K562 (cell line): ENCODE measurements at regions not wholly inside any gene's neighbourhood (a gene's known extent, or its start where the extent isn't known, plus 50 kb on each side); places are given as distances from the start of the nearest gene placed in this dataset.

ENCODE experiments used
- ATAC-seq: fragments of 200-7000 bp; cut with Tn5 transposase; 3 replicates; pipeline ENCODE4 v1.9.1; 2020; ENCODE audit warnings: moderate library complexity
- BruUV-seq: library from RNA; stranded (reverse); fragments of 400-500 nt; replicated peaks from 2 replicates; lab custom pipeline; 2021; lab: Mats Ljungman, UMichigan
- CTCF ChIA-PET: fragments of 300-600 bp; formaldehyde crosslinking; extraction: SDS; loops from one replicate; lab custom pipeline; 2021; ENCODE audit warnings: low intra/inter-chr PET ratio; lab: Yijun Ruan, JAX
- POLR2A ChIA-PET: fragments of 300-600, 350-650 bp; sonication (Branson Sonifier 250); formaldehyde crosslinking; extraction: SDS; loops from one replicate; lab custom pipeline; 2021; ENCODE audit warnings: antibody characterized with exemption, inconsistent platforms; lab: Yijun Ruan, JAX
- DNase-seq, 4 experiments: peaks; one replicate each; pipeline versions ENCODE4 v3.0.0 to v3.0.0-alpha.2; 2011 to 2018; ENCODE audit warnings: low spot score in 3 of 4, mixed read lengths in 3 of 4; ENCODE audit errors: extremely low read depth in 1 of 4
- FAIRE-seq: peaks from 2 replicates; lab custom pipeline; 2011; peaks lifted over from hg19 to GRCh38; lab: Jason Lieb, UNC
- H2AFZ ChIP-seq: 2 replicates; pipeline ENCODE4 v1.6.0; 2011; ENCODE audit warnings: low read depth, low read length, control low read depth, inconsistent platforms
- H3K27ac ChIP-seq: fragments of 200-600 bp; 3 replicates; pipeline ENCODE4 v1.8.0; 2011; ENCODE audit warnings: low read depth, mild to moderate bottlenecking, control low read depth, inconsistent platforms, low read length, moderate library complexity, mixed read lengths; ENCODE audit errors: extremely low read depth
- H3K27me3 ChIP-seq, 2 experiments: fragments of 300-600 bp in 1 of 2; 2 replicates in 1 of 2; 3 replicates in 1 of 2; pipeline versions ENCODE4 v1.6.0 to v1.8.0; 2011; ENCODE audit warnings: inconsistent platforms in 2 of 2, low read length in 2 of 2, mild to moderate bottlenecking in 1 of 2, mixed read lengths in 1 of 2, moderate library complexity in 1 of 2; ENCODE audit not compliant: control insufficient read depth in 2 of 2, insufficient read depth in 2 of 2
- H3K36me3 ChIP-seq: fragments of 300-600 bp; 3 replicates; pipeline ENCODE4 v1.8.0; 2011; ENCODE audit warnings: mild to moderate bottlenecking, low read length, inconsistent platforms; ENCODE audit not compliant: control insufficient read depth, insufficient read depth
- H3K4me1 ChIP-seq, 2 experiments: fragments of 200-600 bp in 1 of 2; replicated peaks in 1 of 2; 2 replicates in 1 of 2; 3 replicates in 1 of 2; pipeline versions ENCODE4 v1.5.1 to v1.8.0; 2011; ENCODE audit warnings: inconsistent platforms in 2 of 2, low read length in 2 of 2, mild to moderate bottlenecking in 1 of 2, mixed read lengths in 1 of 2, moderate library complexity in 1 of 2; ENCODE audit not compliant: control insufficient read depth in 2 of 2, insufficient read depth in 2 of 2
- H3K4me2 ChIP-seq: 2 replicates; pipeline ENCODE4 v1.6.1; 2011; ENCODE audit warnings: low read length, control low read depth, inconsistent platforms, mixed read lengths; ENCODE audit not compliant: insufficient read depth
- H3K4me3 ChIP-seq: fragments of 200-600 bp; sonication (generic), shearing (Covaris generic); 2 replicates; pipeline ENCODE4 v1.5.1; 2016; ENCODE audit warnings: control low read depth, inconsistent platforms
- H3K79me2 ChIP-seq: fragments of 200-600 bp; 3 replicates; pipeline ENCODE4 v1.8.0; 2011; ENCODE audit warnings: low read length, inconsistent platforms; ENCODE audit not compliant: control insufficient read depth, insufficient read depth
- H3K9ac ChIP-seq, 2 experiments: 2 replicates each; pipeline versions ENCODE4 v1.6.0 to v1.6.1; 2011; ENCODE audit warnings: low read depth in 2 of 2, low read length in 2 of 2, control low read depth in 1 of 2, inconsistent platforms in 1 of 2, mild to moderate bottlenecking in 1 of 2, mixed read lengths in 1 of 2; ENCODE audit not compliant: insufficient read depth in 1 of 2
- H3K9me1 ChIP-seq: one replicate; pipeline ENCODE4 v1.6.0; 2011; ENCODE audit warnings: inconsistent platforms, mild to moderate bottlenecking, low read length, moderate library complexity; ENCODE audit not compliant: control insufficient read depth, insufficient read depth
- H3K9me3 ChIP-seq: replicated peaks from 2 replicates; pipeline ENCODE4 v1.5.1; 2011; ENCODE audit warnings: low read depth, low read length, inconsistent platforms; ENCODE audit not compliant: control insufficient read depth, insufficient read depth
- H4K20me1 ChIP-seq: replicated peaks from 2 replicates; pipeline ENCODE4 v1.6.1; 2011; ENCODE audit warnings: low read length, inconsistent platforms, mixed read lengths; ENCODE audit not compliant: control insufficient read depth, insufficient read depth
- CREB1 ChIP-seq, 2 experiments: sonication (generic) in 1 of 2; formaldehyde crosslinking in 1 of 2; IDR thresholded peaks; 2 replicates each; pipeline versions ENCODE4 v1.6.1 to v1.8.0; 2012 to 2022; ENCODE audit warnings: inconsistent platforms in 1 of 2, mild to moderate bottlenecking in 1 of 2, missing genetic modification reagents in 1 of 2, moderate library complexity in 1 of 2
- DACH1 ChIP-seq: fragments of 450-650 bp; IDR thresholded peaks from 2 replicates; pipeline ENCODE4 v1.6.1; 2018; ENCODE audit not compliant: partially characterized antibody
- DDX20 ChIP-seq: fragments of 450-650 bp; IDR thresholded peaks from 2 replicates; pipeline ENCODE4 v1.6.1; 2016; ENCODE audit warnings: missing genetic modification characterization, low read depth, mild to moderate bottlenecking, missing compliant biosample characterization, moderate library complexity
- HES1 ChIP-seq: fragments of 450-650 bp; IDR thresholded peaks from 2 replicates; pipeline ENCODE4 v1.6.1; 2016; ENCODE audit warnings: low read depth, mild to moderate bottlenecking, moderate library complexity
- HMG20B ChIP-seq: fragments of 250-450 bp; sonication (Bioruptor Pico); IDR thresholded peaks from 2 replicates; pipeline ENCODE4 v1.5.0; 2021; ENCODE audit warnings: mild to moderate bottlenecking
- KDM1A ChIP-seq, 2 experiments: fragments of 450-650 bp; IDR thresholded peaks; 2 replicates each; pipeline ENCODE4 v1.6.1; 2016; ENCODE audit warnings: mild to moderate bottlenecking in 2 of 2
- MAZ ChIP-seq, 2 experiments: fragments of 450-650 bp in 1 of 2; sonication (generic) in 1 of 2; formaldehyde crosslinking; IDR thresholded peaks in 1 of 2; conservative IDR thresholded peaks in 1 of 2; 2 replicates each; pipeline versions ENCODE4 v1.4.0 to v1.5.0; 2020; ENCODE audit warnings: mild to moderate bottlenecking in 1 of 2, missing genetic modification reagents in 1 of 2
- MEF2A ChIP-seq: IDR thresholded peaks from 2 replicates; pipeline ENCODE4 v1.6.1; 2011; ENCODE audit warnings: low read depth, mild to moderate bottlenecking, low read length, moderate library complexity; ENCODE audit not compliant: control insufficient read depth
- MTF1 ChIP-seq: fragments of 250-450 bp; sonication (Bioruptor Pico); IDR thresholded peaks from 2 replicates; pipeline ENCODE4 v1.9.0; 2021; ENCODE audit warnings: moderate library complexity, mild to moderate bottlenecking, inconsistent platforms, borderline replicate concordance
- MYBL2 ChIP-seq, 2 experiments: fragments of 450-650 bp in 1 of 2; sonication (generic) in 1 of 2; formaldehyde crosslinking in 1 of 2; IDR thresholded peaks; 2 replicates each; pipeline versions ENCODE4 v1.6.1 to v1.8.1; 2017 to 2022; ENCODE audit warnings: borderline replicate concordance in 1 of 2, inconsistent platforms in 1 of 2, low read depth in 1 of 2, mild to moderate bottlenecking in 1 of 2, missing genetic modification reagents in 1 of 2, moderate library complexity in 1 of 2
- NCOA6 ChIP-seq: fragments of 450-650 bp; IDR thresholded peaks from 2 replicates; pipeline ENCODE4 v1.6.1; 2017; ENCODE audit warnings: mild to moderate bottlenecking
- PRPF4 ChIP-seq: fragments of 200-400 bp; formaldehyde crosslinking; IDR thresholded peaks from one replicate; pipeline ENCODE4 v1.6.1; 2017; ENCODE audit warnings: low read length, low read depth, mild to moderate bottlenecking; ENCODE audit not compliant: insufficient read depth, poor library complexity, severe bottlenecking
- TAF1 ChIP-seq: IDR thresholded peaks from 2 replicates; pipeline ENCODE4 v1.6.1; 2011; ENCODE audit warnings: mild to moderate bottlenecking, low read length, moderate library complexity; ENCODE audit not compliant: insufficient read depth, control insufficient read depth, severe bottlenecking; ENCODE audit errors: extremely low read depth
- ZNF124 ChIP-seq: sonication (generic); formaldehyde crosslinking; IDR thresholded peaks from 2 replicates; pipeline ENCODE4 v1.8.1; 2022; ENCODE audit warnings: missing genetic modification reagents
- WGBS: fragments of 100-300 bp; shearing (Covaris generic); methylation state at CpG from one replicate; pipeline ENCODE4 v1.1.6; 2016; ENCODE audit warnings: low coverage, mixed read lengths; ENCODE audit not compliant: insufficient coverage; ENCODE audit errors: missing lambda C conversion rate; 5-methylcytosine and 5-hydroxymethylcytosine counted together
- in situ Hi-C: fragments of 300-500 bp; cut with MboI; formaldehyde crosslinking; loops from 4 replicates; pipeline ENCODE4 v1.15.0; 2018; ENCODE audit warnings: inconsistent platforms, mixed read lengths
- intact Hi-C: fragments of 100-400 bp; cut with micrococcal nuclease; formaldehyde crosslinking; loops from 2 replicates; pipeline ENCODE4 v1.14.2; 2022

DNA sequence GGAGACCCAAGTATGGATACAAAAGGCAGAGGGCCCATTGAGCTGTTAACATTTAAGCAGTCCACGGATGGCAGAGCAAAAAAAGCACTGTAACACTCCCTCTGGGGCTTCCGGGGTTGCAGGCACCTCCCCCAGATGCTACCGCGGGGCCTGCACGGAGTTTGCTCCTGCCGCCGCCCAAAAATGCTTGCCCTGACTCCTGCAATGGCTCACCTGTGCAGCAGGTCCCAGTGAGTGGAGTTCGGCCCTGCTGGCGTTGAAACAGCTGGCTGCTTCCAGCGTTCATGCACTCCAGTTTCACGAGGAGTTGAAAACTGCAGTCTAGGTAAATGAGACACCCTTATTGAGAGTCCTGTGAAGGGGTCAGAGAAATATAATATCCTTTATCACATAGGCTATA, 832.8 kb downstream of the NCAM2 start:
- in situ Hi-C loops: no loop called here
- FAIRE-seq: no peak

GRCh38 chr21:21845901-21846300, 847.7 kb downstream of the NCAM2 start:
- ChIA-PET CTCF (no interaction called here), POLR2A (no interaction called here)
- BruUV-seq: no TSS peak
- Histone ChIP-seq H2AFZ (no peak overlapping the region), H4K20me1 (no peaks in the 10 kb centered on the region), H3K9me3 (no peaks in the 10 kb centered on the region), H3K27me3 (no peaks in the 10 kb centered on the region), H3K36me3 (no peaks in the 10 kb centered on the region), H3K4me3 (no peak overlapping the region), H3K4me1 (no peaks in the 10 kb centered on the region), H3K9me1 (no peaks in the 10 kb centered on the region), H3K4me2 (no peak overlapping the region), H3K27ac (no peak overlapping the region), H3K9ac (no peak overlapping the region), H3K79me2 (no peaks in the 10 kb centered on the region)
- ATAC-seq (no peak), FAIRE-seq (no peak), DNase-seq (no peak)
- intact Hi-C loops (no loop called here), in situ Hi-C loops (no loop called here)
- WGBS: 0% methylated on average over 1 of the region's 1 CpG
- TF ChIP-seq NCOA6 (no peak), HES1 (no peak), DACH1 (no peak), PRPF4 (no peak), ZNF124 (CRISPR knock-in tag) (no peak), HMG20B (CRISPR knock-in tag) (no peak), CREB1 (IDR thresholded peaks at IDR 0.05) (no peak), CREB1 (CRISPR knock-in tag; IDR thresholded peaks at IDR 0.05) (no peak), MAZ (CRISPR knock-in tag; conservative IDR thresholded peaks at IDR 0.05 in 1 of 2, IDR thresholded peaks at IDR 0.05 in 1 of 2) (no peak), DDX20 (no peak), MTF1 (no peak), KDM1A (IDR thresholded peaks at IDR 0.05) (no peak)

More for the DNA sequence above, 832.8 kb downstream of the NCAM2 start:
- TF ChIP-seq TAF1: no peak
- no peak for TF ChIP-seq MYBL2 (IDR thresholded peaks at IDR 0.05; ENCODE audit: low read depth)
- no peak for TF ChIP-seq MYBL2 (CRISPR knock-in tag; IDR thresholded peaks at IDR 0.05; ENCODE audit: borderline replicate concordance)
- TF ChIP-seq MEF2A: no peak
- Histone ChIP-seq H2AFZ (no peak overlapping the region), H3K79me2 (no peaks in the 10 kb centered on the region), H3K9me1 (no peaks in the 10 kb centered on the region), H3K27me3 (no peaks in the 10 kb centered on the region), H4K20me1 (no peaks in the 10 kb centered on the region), H3K4me1 (no peaks in the 10 kb centered on the region), H3K9ac (no peak overlapping the region), H3K9me3 (no peaks in the 10 kb centered on the region), H3K4me3 (no peak overlapping the region), H3K36me3 (no peaks in the 10 kb centered on the region), H3K27ac (no peak overlapping the region), H3K4me2 (no peak overlapping the region)
- ChIA-PET POLR2A (no interaction called here), CTCF (no interaction called here)
- DNase-seq (no peak), ATAC-seq (no peak)
- whole genome bisulfite sequencing: 0% methylated on average over 11 of the region's 11 CpGs
- intact Hi-C loops: no loop called here
- no TSS peak for BruUV-seq
